Lung (tissue), 11 donors: ENCODE measurements at regions not wholly inside any gene's neighbourhood (a gene's known extent, or its start where the extent isn't known, plus 50 kb on each side); places are given as distances from the start of the nearest gene placed in this dataset.
A peak's percentile ranks its signal among the peaks of the same experiment; 100 is the strongest.

ENCODE experiments used
- ATAC-seq: fragments of 200-7000 bp; cut with Tn5 transposase; one replicate; pipeline ENCODE4 v1.9.1; 2020; ENCODE audit warnings: moderate number of reproducible peaks; ENCODE audit not compliant: insufficient read depth, low FRiP score
- DNase-seq, 3 donors: peaks; one replicate each; pipeline ENCODE4 v3.0.0-alpha.2; 2013 to 2017
- H3K27ac ChIP-seq, 2 donors: one replicate each; pipeline ENCODE4 v1.5.1; 2013; ENCODE audit warnings: mild to moderate bottlenecking in 2 of 2, moderate library complexity in 2 of 2, control low read depth in 1 of 2, inconsistent platforms in 1 of 2, low read depth in 1 of 2, low read length in 1 of 2
- H3K27me3 ChIP-seq, 3 donors: one replicate each; pipeline ENCODE4 v1.5.1; 2013; ENCODE audit warnings: low read length in 2 of 3; ENCODE audit not compliant: control insufficient read depth in 3 of 3, insufficient read depth in 3 of 3
- H3K36me3 ChIP-seq, 4 donors: one replicate each; pipeline ENCODE4 v1.5.1; 2013; ENCODE audit warnings: low read length in 4 of 4, mild to moderate bottlenecking in 1 of 4, moderate library complexity in 1 of 4; ENCODE audit not compliant: control insufficient read depth in 4 of 4, insufficient read depth in 4 of 4
- H3K4me1 ChIP-seq, 5 donors: one replicate each; pipeline ENCODE4 v1.5.1; 2013; ENCODE audit warnings: low read length in 5 of 5, mild to moderate bottlenecking in 2 of 5, moderate library complexity in 1 of 5; ENCODE audit not compliant: control insufficient read depth in 5 of 5, insufficient read depth in 5 of 5
- H3K4me3 ChIP-seq: one replicate; pipeline ENCODE4 v1.5.1; 2013; ENCODE audit warnings: mild to moderate bottlenecking, control low read depth, moderate library complexity
- H3K9ac ChIP-seq, 2 donors: one replicate each; pipeline ENCODE4 v1.5.1; 2013; ENCODE audit warnings: low read length in 2 of 2, control low read depth in 1 of 2; ENCODE audit not compliant: insufficient read depth in 1 of 2
- H3K9me3 ChIP-seq, 4 donors: one replicate each; pipeline ENCODE4 v1.5.1; 2013; ENCODE audit warnings: low read length in 3 of 4, mild to moderate bottlenecking in 1 of 4, moderate library complexity in 1 of 4; ENCODE audit not compliant: control insufficient read depth in 4 of 4, insufficient read depth in 3 of 4
- WGBS, 2 donors: extraction: QIAGEN DNeasy Blood & Tissue Kit; methylation state at CpG; one replicate each; pipeline ENCODE4 v1.1.7; 2013; 5-methylcytosine and 5-hydroxymethylcytosine counted together
- TF ChIP-seq, protein P1 (sequence below): IDR thresholded peaks from 2 replicates; pipeline ENCODE4 v1.5.1; 2012; ENCODE audit warnings: mild to moderate bottlenecking; ENCODE audit errors: control extremely low read depth, extremely low read depth
- donor health status: control.
- donor health status: control.
- donor health status: Bipolar disorder and iron deficiency.
- donor health status: healthy.
- donor health status: DM: yes; HTN: yes; CAD: no.

DNA sequence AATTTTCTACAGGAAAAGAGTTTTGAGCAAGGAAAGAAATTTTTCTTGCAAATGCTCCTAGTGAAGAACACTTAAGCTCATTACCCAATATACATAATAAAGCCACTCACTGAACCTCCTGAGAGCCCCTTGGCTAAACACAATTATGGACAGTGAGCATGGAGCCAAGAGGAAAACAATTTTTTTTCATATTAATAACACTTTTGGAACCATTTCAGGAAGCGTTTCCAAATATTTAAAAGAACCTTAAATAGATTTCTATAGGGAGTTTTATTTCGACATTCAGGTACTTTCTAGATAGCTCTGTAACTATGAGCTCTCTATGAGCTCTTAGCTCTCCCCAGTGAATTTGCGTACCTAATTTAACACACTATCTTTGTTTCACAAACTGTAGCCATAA lies 581.1 kb downstream of the ZNF385D start:
- 62 to 73% methylated on average over 3 of the region's 3 CpGs for WGBS, 2 donors
- TF ChIP-seq, protein P1, sequence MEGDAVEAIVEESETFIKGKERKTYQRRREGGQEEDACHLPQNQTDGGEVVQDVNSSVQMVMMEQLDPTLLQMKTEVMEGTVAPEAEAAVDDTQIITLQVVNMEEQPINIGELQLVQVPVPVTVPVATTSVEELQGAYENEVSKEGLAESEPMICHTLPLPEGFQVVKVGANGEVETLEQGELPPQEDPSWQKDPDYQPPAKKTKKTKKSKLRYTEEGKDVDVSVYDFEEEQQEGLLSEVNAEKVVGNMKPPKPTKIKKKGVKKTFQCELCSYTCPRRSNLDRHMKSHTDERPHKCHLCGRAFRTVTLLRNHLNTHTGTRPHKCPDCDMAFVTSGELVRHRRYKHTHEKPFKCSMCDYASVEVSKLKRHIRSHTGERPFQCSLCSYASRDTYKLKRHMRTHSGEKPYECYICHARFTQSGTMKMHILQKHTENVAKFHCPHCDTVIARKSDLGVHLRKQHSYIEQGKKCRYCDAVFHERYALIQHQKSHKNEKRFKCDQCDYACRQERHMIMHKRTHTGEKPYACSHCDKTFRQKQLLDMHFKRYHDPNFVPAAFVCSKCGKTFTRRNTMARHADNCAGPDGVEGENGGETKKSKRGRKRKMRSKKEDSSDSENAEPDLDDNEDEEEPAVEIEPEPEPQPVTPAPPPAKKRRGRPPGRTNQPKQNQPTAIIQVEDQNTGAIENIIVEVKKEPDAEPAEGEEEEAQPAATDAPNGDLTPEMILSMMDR, result no peak

DNA sequence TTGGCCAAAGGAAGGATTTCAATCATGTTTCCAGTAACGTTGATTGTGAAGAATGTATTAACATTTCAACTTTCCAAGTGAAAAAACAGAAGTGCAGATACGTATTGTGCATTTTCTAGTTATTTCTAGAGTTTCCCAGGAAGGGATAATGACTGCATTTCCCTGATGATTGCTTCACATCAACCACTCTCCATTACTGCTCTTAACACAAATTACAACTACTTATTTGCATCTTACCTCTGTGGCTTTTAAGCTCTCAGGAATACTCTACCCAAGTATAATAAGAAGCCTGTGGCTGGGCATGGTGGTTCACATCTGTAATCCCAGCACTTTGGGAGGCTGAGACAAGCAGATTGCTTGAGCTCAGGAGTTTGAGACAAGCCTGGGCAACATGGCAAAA lies 582.5 kb downstream of the ZNF385D start:
- Histone ChIP-seq H3K9me3 (no peaks in the 10 kb centered on the region), H3K27ac (no peak overlapping the region), H3K36me3 (no peaks in the 10 kb centered on the region), H3K4me1 (peaks cover 0 to 3% (median 0%) of the 10 kb centered on the region in 5 donors), H3K4me3 (no peak overlapping the region), H3K27me3 (no peaks in the 10 kb centered on the region), H3K9ac (no peak overlapping the region)
- TF ChIP-seq, protein P1, result no peak
- ATAC-seq (no peak), DNase-seq (no peak)
- 46 to 70% methylated on average over 2 of the region's 2 CpGs for WGBS, 2 donors

More for the DNA sequence above, 581.1 kb downstream of the ZNF385D start:
- no peak overlapping the region for H3K27ac ChIP-seq
- H3K4me3 ChIP-seq, result no peak overlapping the region
- peaks cover 0 to 3% (median 0%) of the 10 kb centered on the region in 5 donors for H3K4me1 ChIP-seq
- no peaks in the 10 kb centered on the region for H3K36me3 ChIP-seq
- H3K27me3 ChIP-seq, result no peaks in the 10 kb centered on the region
- ATAC-seq, result no peak
- no peaks in the 10 kb centered on the region for H3K9me3 ChIP-seq
- peak in 2 of 3 donors; percentile 7 to 23 for DNase-seq
- H3K9ac ChIP-seq, result no peak overlapping the region

GRCh38 chr3:21163956-21164355 lies 587.1 kb downstream of the ZNF385D start:
- no peaks in the 10 kb centered on the region for H3K9me3 ChIP-seq
- 76 to 84% methylated on average over 3 of the region's 3 CpGs for WGBS, 2 donors
- H3K9ac ChIP-seq, result no peak overlapping the region
- H3K36me3 ChIP-seq, result no peaks in the 10 kb centered on the region
- no peak overlapping the region for H3K27ac ChIP-seq
- no peaks in the 10 kb centered on the region for H3K4me1 ChIP-seq
- H3K4me3 ChIP-seq, result no peak overlapping the region
- H3K27me3 ChIP-seq, result no peaks in the 10 kb centered on the region
- TF ChIP-seq, protein P1, result no peak
- no peak for ATAC-seq
- no peak for DNase-seq

DNA sequence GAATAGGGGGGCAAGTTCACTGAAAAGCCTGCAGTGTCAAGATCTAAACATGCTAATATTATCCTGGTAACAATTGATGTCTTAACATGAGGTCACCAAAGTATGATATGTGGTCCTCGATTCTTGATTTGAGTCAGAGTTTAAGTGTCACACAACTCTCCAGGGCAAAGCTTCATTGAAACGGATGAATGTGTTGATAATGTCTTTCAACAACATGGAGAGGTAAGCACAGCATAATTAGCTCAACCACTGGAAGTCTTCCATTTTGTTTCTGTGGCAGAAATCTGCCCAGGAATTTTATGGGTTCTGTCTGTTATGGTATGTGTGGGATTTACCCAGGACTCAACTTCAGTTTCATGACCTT lies 591.5 kb downstream of the ZNF385D start:
- Histone ChIP-seq H3K4me3 (no peak overlapping the region), H3K27me3 (no peaks in the 10 kb centered on the region), H3K36me3 (no peaks in the 10 kb centered on the region), H3K4me1 (no peaks in the 10 kb centered on the region), H3K9me3 (no peaks in the 10 kb centered on the region), H3K27ac (no peak overlapping the region), H3K9ac (no peak overlapping the region)
- DNase-seq (no peak), ATAC-seq (no peak)
- TF ChIP-seq, protein P1, result no peak
- 65 to 81% methylated on average over 2 of the region's 2 CpGs for WGBS, 2 donors
